ENCODE measurements at regions not wholly inside any gene's neighbourhood (a gene's known extent, or its start where the extent isn't known, plus 50 kb on each side); places are given as distances from the start of the nearest gene placed in this dataset.

DNA sequence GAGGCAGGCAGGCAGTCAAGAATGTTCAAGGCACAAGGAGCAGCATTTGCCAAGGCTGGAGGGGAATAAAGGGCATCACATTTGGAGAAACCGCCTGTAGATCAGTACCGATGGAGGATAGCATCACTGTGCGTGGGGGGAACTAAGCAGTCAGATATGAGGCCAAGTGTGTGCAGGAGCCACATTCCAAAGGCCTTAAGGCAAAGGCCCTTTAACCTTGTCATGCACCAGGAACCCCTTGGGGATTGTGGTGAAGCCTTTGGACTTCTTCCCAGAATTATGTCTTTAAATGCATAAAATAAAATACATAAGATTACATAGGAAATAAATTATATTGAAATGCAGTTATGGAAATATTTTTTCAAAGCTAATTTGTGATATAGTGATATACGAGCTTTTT lies 532.1 kb downstream of the BUD13 start:
- DNase-seq (ENCODE audit: low read depth in 4 of 4, low spot score in 2 of 4) = no peak

DNA sequence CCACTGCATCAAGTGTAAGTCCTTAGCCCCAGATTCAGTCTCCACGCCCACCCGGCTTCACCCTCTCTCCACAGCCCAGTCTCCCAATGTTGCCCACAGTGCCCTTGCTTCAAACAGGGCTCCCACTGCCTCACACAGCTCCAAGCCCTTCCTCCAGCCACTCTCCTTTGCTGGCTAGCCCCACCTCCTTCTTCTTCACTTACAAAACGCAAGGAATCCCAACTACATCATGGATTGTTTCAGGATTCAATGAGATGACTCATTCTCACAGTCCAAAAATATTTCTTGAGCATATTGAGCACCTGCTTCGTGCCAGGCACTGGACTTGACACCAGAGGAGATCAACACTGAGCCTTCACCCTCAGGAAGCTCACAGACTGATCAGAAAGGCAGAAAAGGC lies 533.5 kb downstream of the BUD13 start:
- no peak for DNase-seq (ENCODE audit: low read depth in 4 of 4, low spot score in 2 of 4)

DNA sequence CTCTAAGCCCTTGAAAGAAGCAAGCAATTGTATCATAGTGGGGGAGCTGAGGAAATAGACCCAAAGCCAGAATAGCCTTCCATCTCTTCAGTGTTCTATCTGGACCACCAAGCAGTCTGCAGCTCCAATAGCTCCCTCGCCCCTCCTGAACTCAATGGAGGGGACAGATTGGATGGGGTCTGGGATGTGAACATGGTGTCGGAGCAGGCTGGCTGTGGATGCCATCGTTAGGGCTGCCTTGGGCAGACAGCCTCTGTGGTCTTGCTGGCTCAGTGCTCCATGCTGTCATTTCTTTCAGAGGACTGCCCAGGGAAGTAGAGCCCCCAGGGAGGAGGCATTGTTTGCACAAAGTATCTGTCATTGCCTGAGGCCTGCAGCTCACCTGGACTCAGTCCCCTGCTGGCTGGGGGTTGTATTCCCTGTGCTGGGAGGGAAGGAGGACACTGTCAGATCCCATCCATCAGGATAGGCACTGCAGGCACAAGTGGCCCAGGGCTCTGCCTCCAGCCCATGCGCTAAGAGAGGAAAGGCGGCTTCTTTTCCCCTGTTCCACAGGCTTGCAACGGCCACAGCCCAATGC lies 537.7 kb downstream of the BUD13 start:
- DNase-seq (ENCODE audit: low read depth in 4 of 4, low spot score in 2 of 4) = no peak

DNA sequence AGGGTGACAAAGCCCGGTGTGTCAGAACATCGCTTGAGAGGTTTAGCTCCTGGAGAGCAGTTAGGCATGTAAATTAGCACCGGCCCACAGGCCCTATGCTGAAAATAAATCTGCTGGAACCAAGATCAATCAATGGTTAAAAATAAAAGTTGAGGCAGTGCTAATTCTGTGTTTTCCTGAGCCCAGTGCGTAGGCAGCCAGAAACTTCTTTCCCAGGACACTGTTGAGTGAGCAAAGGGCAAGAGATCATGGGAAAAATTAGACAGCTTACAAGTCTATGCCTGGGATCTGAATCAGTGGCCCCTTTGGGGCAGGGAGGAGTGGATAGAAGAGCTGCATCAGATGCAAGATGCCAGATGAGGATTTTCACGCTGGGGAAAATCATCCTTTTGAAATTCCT lies 539.2 kb downstream of the BUD13 start:
- no peak for DNase-seq (ENCODE audit: low read depth in 4 of 4, low spot score in 2 of 4)

DNA sequence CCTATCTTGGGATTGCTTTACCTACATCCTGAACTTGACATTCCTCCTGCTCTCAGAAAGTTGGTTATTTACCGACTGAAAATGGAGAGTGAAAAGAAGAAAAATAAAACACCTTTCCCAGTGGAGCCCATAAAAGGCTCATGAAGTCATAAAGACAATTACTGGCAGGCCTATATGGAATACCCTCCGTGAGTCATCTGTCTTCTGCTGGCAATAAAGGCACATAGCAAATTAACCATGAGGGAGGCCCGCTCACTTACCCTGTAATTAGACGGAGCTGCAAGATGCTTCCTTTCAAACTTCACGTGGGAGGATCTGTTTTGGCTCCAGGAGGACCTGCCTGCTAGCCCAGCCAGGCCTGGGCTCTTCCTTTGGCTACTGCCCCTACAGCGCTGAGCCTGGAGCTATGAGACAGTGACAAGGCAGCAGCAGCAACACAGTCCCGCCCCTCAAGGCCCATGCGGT lies 540.4 kb downstream of the BUD13 start:
- no peak for DNase-seq (ENCODE audit: low read depth in 4 of 4, low spot score in 2 of 4)

DNA sequence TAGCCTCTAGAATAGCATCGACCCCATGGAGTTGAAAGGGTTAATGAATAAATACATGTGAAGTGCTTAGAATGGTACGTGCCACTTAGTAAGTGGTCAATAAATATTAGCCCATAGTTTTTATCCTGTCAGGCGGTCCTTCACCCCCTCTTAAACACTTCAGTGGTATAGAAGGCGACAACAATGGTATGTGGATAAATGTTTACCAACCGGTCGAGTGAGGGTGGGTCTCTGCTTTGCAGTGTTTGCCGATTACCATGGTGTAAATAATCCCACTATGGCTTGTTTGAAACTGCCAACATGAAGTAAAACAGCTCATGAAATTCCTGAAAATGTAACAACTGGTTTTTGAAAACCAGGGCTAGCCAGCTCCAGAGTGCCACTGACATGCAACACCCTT lies 541.2 kb downstream of the BUD13 start:
- DNase-seq (ENCODE audit: low read depth in 4 of 4, low spot score in 2 of 4) = no peak

DNA sequence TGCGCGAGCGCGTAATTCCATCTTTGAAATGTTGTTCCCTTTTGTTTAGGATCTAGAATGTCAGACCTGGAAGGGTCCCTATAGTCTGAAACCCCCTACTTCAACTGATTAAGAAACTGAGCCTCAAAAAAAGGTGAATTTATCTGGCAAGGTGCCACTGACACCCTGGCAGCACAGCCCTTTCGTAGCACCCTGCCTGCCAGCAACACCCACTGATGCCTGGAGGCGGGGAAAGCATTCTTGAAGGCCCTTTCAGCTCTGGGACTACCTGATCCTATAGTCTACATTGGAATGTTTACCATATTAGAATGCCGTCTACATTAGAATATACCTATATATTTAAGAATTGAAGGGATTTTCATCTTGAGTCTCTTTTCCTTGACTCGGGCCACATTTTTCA lies 542.3 kb downstream of the BUD13 start:
- DNase-seq (ENCODE audit: low read depth in 4 of 4, low spot score in 2 of 4) = no peak

DNA sequence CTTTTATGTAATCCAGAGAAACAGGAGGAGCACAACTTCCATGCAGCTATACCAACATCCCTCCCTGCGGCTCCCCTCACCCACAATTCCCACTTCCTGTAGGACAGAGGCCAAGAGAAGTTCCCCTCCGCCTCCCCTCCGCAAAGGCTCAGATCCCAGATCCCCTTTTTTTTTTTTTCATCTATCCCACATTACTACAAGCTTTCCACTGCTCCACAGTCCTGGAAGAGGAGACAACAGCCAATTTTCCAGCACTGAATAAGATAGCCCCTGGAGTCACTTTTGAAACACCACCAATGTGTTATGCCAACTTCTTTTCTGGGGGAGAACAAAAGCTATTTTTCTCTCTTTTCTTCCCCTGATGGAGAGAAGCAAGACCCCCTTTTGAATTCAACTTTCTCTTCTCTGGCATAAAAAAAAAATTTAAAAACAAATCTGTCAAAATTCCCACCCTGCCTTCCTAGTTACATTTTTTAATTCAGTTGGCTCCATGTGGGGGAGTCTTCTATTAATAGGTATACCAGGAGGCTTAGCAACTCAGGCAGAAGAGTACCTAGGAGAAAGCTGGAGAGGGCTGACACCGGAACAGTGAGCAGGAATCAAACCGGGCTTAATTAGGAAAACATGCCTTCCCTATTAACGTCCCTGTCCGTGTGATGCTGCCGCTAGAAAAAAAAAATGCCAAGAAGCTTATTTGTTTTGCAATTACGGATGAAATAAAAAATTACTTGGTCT lies 543.4 kb downstream of the BUD13 start:
- DNase-seq (ENCODE audit: low read depth in 4 of 4, low spot score in 2 of 4) = no peak

DNA sequence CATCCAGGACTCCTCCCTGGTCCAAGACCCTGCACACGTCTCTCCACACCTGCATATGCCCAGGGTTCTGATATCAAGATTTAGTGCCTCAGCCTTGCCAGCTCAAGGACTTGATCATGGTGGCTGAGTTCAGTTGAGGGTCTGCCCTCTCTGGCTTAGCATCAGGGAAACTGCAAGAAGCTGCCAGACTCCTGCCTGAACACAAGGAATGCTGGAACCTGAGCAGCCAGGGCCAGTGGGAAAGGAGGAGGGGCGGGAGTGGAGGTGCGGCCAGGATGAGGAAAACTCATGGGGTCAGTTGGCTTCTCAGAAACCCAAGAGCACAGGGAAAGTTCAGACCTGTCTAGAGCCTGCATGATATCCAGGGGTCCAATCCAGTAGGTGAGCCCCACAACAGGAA lies 546.1 kb downstream of the BUD13 start:
- no peak for DNase-seq (ENCODE audit: low read depth in 4 of 4, low spot score in 2 of 4)

DNA sequence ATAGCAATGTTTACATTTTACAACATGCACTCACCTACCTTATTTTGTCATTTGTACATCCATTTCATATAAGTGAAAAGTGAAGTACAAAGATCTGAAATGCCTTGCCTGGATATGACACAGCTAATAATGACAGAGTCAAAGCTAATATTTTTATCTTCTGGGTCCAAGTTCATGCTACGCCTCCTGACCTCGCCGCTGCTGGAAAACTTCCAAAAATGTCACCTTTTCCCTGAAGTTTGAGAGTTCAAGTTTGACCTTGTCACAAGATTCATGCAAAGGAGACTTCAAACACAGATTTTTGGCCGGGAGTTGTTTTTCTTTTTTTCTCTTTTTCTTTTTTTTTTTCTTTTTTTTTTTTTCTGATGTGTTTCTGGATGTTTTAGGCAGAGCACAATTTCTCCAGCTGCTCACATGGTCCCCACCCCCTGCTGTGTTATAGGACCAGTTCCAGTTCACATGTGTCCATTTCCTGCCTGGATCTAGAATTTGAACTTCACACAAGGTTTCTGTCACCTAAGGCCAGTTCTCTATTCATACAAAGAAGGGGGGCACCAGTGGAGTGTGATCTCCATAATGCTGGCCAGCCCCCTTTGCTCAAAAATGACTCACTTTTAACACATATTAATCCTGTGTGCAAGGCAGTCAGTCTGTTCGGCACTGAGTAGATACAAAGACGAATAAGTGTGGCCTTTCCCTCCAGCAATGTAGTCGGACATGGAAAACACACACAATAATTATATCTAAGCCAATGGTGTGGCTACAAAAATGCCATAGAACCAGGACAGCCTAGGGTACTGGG lies 546.8 kb downstream of the BUD13 start:
- DNase-seq (ENCODE audit: low read depth in 4 of 4, low spot score in 2 of 4) = no peak

DNA sequence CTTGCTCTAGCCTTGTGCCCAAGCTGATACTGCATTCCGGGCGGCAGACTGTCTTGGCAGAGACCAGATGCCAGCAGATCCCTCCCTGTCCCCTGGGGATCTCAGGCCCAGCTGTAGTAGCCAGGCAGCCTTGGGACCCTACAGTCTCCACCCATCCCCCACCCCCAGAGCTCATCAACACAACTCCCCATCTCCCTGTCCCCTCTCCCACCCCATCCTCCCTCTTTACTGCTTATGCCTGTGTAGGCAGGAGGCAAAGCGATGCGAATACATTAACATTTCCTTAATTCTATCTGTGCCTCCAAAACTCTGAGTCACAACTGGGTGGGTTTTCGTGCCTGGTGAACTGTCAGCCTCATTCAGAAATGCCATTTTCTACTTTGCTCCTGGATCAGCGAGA lies 547.6 kb downstream of the BUD13 start:
- DNase-seq (ENCODE audit: low read depth in 4 of 4, low spot score in 2 of 4) = no peak

DNA sequence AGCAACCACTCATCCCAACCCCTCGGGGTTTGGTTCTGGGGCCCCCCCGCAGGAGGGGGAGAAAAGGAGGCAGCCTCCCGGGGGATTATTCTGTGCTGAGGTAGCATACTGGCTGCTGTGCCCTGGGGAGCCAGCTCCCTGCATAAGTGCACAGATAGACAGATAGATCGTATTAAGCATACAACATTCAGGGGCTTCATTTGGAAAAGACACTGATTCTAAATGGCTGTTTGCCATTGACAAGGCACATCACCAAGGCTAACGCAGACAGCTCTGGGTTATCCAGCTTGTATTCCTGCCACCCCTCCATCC lies 547.9 kb downstream of the BUD13 start:
- no peak for DNase-seq (ENCODE audit: low read depth in 4 of 4, low spot score in 2 of 4)

DNA sequence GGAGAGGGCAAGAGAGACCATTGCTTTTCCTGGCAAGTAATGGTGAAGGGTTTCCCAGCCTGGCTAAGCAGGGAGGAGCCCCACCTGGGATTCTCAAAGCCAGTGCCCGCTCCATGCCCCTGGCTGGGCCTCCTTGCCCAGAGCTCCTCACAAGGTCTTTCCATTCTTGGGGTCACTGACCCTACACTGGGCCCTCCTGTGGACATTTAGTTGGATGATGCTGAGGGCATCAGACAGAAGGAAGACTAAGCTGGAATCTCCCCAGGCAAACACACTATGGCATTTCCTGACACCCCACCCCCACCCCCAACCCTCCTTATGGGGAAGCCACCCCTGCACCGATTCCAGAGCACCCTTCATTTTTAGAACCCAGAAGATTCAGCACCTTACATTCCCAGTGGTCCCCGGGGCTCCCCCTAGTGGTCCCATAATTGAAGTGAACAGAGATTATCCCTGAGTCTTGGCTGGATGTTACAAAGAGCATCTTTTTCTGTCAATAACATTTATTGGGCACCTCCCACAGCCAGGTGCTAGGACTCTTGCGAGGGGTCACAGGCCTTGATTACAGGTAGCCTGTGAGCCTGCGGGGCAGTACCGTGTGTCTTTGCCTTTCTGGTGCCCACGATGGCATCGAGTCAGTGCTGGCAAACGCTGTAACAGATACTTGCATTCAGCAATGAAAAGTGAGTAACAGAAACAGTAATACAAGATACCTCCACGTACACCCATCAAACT lies 548.5 kb downstream of the BUD13 start:
- no peak for DNase-seq (ENCODE audit: low read depth in 4 of 4, low spot score in 2 of 4)

DNA sequence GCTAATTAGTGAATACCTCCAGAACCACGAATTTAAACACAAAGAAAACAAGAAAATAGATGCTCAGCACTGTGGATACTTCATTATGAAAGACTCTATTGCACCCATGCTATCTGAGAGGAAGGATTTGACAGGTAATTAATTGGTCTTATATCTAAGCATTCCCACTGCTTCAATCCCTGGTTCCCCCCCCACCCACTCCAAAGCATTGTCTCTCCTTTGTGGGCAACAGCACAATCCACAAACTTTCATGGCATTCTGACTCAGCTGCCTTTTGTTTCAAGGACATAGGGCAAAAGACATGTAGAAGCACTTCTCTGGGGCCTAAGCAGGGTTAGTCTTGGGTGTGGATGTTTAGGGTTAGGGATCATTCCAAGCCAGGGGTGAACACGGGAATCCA lies 551.4 kb downstream of the BUD13 start:
- DNase-seq (ENCODE audit: low read depth in 4 of 4, low spot score in 2 of 4) = no peak

DNA sequence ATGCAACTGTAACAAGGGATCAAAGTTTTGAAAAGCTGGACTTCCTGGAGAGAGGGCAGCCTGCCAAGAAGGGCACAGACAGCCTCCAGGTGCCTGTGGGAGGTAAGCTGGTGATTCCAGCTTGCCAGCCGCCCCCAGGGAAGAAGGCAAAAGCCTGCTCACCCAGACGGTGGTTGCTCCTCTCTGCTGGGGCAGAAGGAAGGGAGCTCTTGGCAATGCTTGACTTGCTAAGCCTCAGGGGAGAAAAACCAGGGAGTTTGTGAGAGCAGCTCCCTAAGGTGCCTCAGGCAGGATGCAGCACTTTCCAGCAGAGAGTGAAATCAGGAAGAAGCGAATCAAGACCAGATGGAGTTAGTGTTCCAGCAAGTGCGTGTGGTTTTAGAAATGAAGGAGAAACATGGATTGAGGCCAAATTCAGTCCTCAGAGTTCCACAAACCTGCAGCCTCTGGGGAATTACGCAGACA lies 553.6 kb downstream of the BUD13 start:
- DNase-seq (ENCODE audit: low read depth in 4 of 4, low spot score in 2 of 4) = no peak

DNA sequence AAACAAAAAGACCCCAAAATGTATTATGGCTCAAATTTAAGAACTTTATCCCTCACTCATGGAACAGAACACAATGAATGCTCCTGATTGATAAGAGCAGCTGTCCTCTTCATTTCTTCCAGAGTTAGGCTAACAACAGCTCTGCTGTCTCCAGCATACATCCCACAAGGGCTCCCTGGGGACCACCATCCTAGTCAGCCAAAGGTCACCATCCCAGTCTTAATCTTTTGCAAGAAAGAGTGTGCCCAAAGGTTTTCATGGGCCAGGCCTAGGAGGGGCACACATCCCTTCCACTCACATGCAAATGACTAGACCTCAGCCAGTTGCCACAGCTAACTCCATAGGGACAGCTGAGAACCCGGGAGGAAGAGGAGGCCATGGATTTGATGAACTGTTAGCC lies 555.3 kb downstream of the BUD13 start:
- no peak for DNase-seq (ENCODE audit: low read depth in 4 of 4, low spot score in 2 of 4)

DNA sequence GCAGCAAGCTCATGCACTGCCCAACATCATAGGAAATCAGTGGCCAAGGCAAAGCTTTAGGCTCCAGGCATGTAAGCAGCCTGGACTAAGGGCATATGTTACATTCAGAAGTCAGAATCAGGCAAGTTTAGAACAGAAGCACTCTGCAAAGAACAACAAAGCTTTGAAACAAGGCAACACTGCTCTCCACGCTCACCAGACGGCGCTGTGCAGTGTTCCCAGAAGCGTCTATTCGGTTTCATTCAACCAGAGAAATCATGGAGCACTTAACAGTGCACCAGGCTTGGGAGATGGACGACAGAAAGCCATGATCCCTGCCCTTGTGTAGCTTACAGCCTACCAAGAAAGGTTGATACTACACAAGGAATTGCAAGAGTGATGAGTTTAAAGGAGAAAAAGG lies 555.8 kb downstream of the BUD13 start:
- DNase-seq (ENCODE audit: low read depth in 4 of 4, low spot score in 2 of 4) = no peak

DNA sequence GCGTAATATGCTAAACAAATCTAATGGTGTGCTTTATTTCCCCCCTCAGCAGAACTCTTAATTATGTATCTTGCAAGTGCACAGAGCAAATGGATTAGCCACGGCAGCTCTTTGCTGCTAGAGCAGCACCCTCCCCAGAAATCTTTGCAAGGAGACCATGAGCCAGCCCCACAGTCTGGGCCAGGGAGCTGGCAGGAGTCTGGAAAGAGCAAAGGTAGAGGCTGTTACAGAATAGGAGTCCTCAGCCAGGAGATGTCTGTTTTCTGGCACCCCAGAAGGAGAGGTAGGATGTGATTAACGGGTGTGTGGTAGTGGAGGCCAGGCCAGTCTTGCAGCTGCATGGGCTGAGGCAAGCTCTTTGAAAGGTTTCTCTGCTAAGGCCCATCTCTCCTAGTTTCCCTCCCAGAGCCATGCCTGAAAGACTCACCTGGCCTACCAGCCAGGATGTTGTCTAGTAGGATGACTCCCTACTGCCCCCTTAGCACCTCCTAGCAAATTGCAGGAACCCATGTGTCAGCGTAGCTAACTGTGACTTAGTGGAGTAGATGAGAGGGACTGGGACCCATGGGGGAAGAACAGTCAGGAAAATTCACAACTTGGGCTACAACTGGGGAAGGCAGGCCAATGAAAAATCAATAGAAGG lies 557.2 kb downstream of the BUD13 start:
- DNase-seq (ENCODE audit: low read depth in 4 of 4, low spot score in 2 of 4) = no peak

DNA sequence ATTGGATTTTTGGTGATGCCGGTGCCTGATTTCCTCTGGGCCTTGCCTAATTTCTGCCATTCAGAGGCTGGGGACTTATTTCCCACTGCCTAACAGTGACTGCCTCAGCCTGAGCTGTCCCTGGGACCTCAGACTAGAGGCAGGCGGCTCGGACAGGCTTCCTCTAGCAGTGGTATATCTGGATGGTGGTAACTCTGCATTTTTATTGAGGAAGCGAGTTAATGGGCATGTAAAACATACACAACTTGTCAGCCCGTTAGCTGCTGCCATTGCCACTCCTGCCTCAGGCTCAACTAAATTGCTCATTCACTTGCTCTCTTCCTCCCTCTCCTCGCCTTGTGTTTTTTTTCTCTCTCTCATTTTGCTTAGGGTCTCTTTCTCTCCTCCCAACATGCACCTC lies 561.6 kb downstream of the BUD13 start:
- no peak for DNase-seq (ENCODE audit: low read depth in 4 of 4, low spot score in 2 of 4)

DNA sequence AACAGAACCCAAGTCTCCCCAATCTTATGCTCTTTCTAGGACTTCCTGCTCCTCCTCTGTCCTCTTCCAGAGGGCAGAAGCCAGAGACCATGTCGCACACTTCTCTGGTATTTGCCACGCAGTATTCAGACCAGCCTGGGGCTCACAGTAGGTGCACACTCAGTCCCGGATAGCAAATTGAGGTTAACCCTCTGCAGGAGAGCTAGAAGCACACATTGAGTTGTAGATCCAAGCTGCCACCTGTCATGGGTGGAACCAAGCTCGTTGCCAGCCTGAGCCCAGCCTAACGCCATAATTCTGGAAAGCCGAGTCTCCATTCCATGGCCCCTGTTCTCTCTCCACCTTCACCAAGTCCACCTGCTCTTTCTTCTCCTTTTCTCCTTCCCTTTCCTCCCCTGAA lies 562.1 kb downstream of the BUD13 start:
- no peak for DNase-seq (ENCODE audit: low read depth in 4 of 4, low spot score in 2 of 4)

DNA sequence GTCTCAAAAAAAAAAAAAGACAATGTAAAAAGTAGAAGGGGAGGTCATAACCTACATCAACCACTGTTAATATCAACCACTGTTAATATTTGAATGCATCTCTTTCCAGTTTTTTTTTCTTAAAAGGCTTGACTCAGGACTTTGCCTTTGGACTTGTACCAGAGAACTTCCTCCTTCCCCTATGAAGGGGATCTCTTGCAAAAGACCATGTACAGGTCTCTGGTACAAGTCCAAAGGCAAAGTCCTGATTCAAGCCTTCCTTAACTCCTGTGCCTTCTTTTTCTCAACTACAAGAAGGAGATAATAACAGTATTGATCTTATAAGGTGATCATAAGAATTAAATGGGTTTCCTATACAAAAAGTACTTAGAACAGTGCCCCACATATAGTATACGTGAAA lies 563.5 kb downstream of the BUD13 start:
- no peak for DNase-seq (ENCODE audit: low read depth in 4 of 4, low spot score in 2 of 4)
